PC-3 (cell line): ENCODE measurements at regions not wholly inside any gene's neighbourhood (a gene's known extent, or its start where the extent isn't known, plus 50 kb on each side); places are given as distances from the start of the nearest gene placed in this dataset.

Experiments used
- ATAC-seq: fragments of 200-7000 bp; cut with Tn5 transposase; 2 replicates; pipeline ENCODE4 v1.9.1; 2020; ENCODE audit warnings: mild to moderate bottlenecking, moderate library complexity
- BruUV-seq: library from RNA; stranded (reverse); fragments of 400-500 nt; replicated peaks from 2 replicates; lab custom pipeline; 2021; lab: Mats Ljungman, UMichigan
- CTCF ChIA-PET: fragments of 300-600 bp; sonication (Branson Sonifier 250); formaldehyde crosslinking; loops from one replicate; lab custom pipeline; 2022; ENCODE audit warnings: antibody characterized with exemption; lab: Charles Lee
- POLR2A ChIA-PET: fragments of 300-600 bp; sonication (Branson Sonifier 250); formaldehyde crosslinking; loops from one replicate; lab custom pipeline; 2022; ENCODE audit warnings: antibody characterized with exemption; ENCODE audit not compliant: unreplicated experiment; lab: Charles Lee
- DNase-seq: peaks from one replicate; pipeline ENCODE4 v3.0.0-alpha.2; 2015
- H2AFZ ChIP-seq: fragments of 300-600 bp; sonication (generic); 2 replicates; pipeline ENCODE4 v1.6.0; 2016; ENCODE audit warnings: antibody characterized with exemption, low read length
- H3F3A ChIP-seq: fragments of 300-600 bp; sonication (generic); one replicate; pipeline ENCODE4 v1.6.0; 2017; ENCODE audit warnings: antibody characterized with exemption, low read length, control low read depth, mild to moderate bottlenecking; ENCODE audit not compliant: unreplicated experiment
- H3K27ac ChIP-seq: fragments of 300-600 bp; sonication (generic); 2 replicates; pipeline ENCODE4 v1.5.1; 2016; ENCODE audit warnings: mild to moderate bottlenecking, low read length
- H3K27me3 ChIP-seq: fragments of 300-600 bp; sonication (generic); 2 replicates; pipeline ENCODE4 v1.6.1; 2016; ENCODE audit warnings: low read length, mixed read lengths
- H3K36me3 ChIP-seq: fragments of 300-600 bp; sonication (generic); 2 replicates; pipeline ENCODE4 v1.6.1; 2016; ENCODE audit warnings: low read depth, mixed run types, low read length, mixed read lengths
- H3K4me1 ChIP-seq: fragments of 300-600 bp; sonication (generic); 2 replicates; pipeline ENCODE4 v1.5.1; 2016; ENCODE audit warnings: low read length; ENCODE audit not compliant: insufficient read depth
- H3K4me2 ChIP-seq: fragments of 300-600 bp; sonication (generic); 2 replicates; pipeline ENCODE4 v1.6.0; 2016; ENCODE audit warnings: low read length
- H3K4me3 ChIP-seq: fragments of 300-600 bp; sonication (generic); 2 replicates; pipeline ENCODE4 v1.5.1; 2016; ENCODE audit warnings: mild to moderate bottlenecking, low read length, mixed read lengths
- H3K79me2 ChIP-seq: fragments of 300-600 bp; sonication (generic); 2 replicates; pipeline ENCODE4 v1.6.1; 2017; ENCODE audit warnings: low read length, mixed read lengths
- H3K9ac ChIP-seq: fragments of 300-600 bp; sonication (generic); 2 replicates; pipeline ENCODE4 v1.6.0; 2016; ENCODE audit warnings: mild to moderate bottlenecking, low read length
- H3K9me2 ChIP-seq: fragments of 300-600 bp; sonication (generic); replicated peaks from 2 replicates; pipeline ENCODE4 v1.6.1; 2016; ENCODE audit warnings: mixed run types, low read length, mixed read lengths
- H3K9me3 ChIP-seq: fragments of 300-600 bp; sonication (generic); 2 replicates; pipeline ENCODE4 v1.6.1; 2016; ENCODE audit warnings: low read length, mixed read lengths
- H4K20me1 ChIP-seq: fragments of 300-600 bp; sonication (generic); 2 replicates; pipeline ENCODE4 v1.6.1; 2016; ENCODE audit warnings: low read length, mixed read lengths
- CTCF ChIP-seq: fragments of 300-600 bp; sonication (generic); conservative IDR thresholded peaks from 2 replicates; pipeline ENCODE4 v1.5.1; 2017; ENCODE audit warnings: antibody characterized with exemption, low read depth, mild to moderate bottlenecking, low read length
- EZH2 ChIP-seq: fragments of 300-600 bp; sonication (generic); IDR thresholded peaks from one replicate; pipeline ENCODE4 v1.6.1; 2017; ENCODE audit warnings: antibody characterized with exemption, mild to moderate bottlenecking, low read length; ENCODE audit not compliant: unreplicated experiment
- EZH2phosphoT487 ChIP-seq: fragments of 300-600 bp; sonication (generic); IDR thresholded peaks from 2 replicates; pipeline ENCODE4 v1.6.1; 2018; ENCODE audit warnings: mild to moderate bottlenecking, antibody characterized with exemption, low read length, borderline replicate concordance
- intact Hi-C: fragments of 100-400 bp; cut with micrococcal nuclease; formaldehyde crosslinking; loops from 2 replicates; pipeline ENCODE4 v1.9.0; 2023

DNA sequence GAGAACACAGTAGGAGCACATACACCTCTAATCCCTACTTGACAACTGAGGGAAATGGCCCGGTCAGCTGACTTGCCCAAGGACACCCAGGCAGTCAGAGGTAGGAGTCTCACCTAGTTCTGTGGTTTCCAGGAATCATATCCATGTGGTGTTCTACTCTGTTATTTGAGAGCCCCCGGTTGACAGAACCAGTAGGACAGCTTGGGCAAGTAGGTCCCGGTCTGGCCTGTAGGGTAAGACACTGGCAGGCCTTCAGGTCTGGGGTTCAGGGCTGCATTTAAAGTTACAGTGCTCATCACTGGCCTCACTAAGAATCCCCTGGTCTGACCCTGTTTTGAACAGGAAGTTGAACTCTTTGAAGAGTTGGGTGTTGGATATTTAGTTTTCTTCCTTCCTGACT, 476.1 kb downstream of the SHQ1 start:
- no peaks in the 10 kb centered on the region for H3K9me2 ChIP-seq
- no peaks in the 10 kb centered on the region for H4K20me1 ChIP-seq
- no peak overlapping the region for H2AFZ ChIP-seq
- no TSS peak for BruUV-seq
- H3K79me2 ChIP-seq, result no peaks in the 10 kb centered on the region
- no peak for TF ChIP-seq EZH2phosphoT487
- TF ChIP-seq EZH2, result no peak
- no peak for TF ChIP-seq CTCF
- H3K36me3 ChIP-seq, result no peaks in the 10 kb centered on the region; the same call in 1 of the 2 replicates
- no peaks in the 10 kb centered on the region for H3K9me3 ChIP-seq
- no peak overlapping the region for H3K9ac ChIP-seq
- H3F3A ChIP-seq, result no peaks in the 10 kb centered on the region
- no peak overlapping the region for H3K27ac ChIP-seq
- CTCF ChIA-PET, result no interaction called here
- POLR2A ChIA-PET, result no interaction called here
- H3K4me3 ChIP-seq, result no peak overlapping the region
- intact Hi-C loops, result no loop called here
- H3K4me1 ChIP-seq, result no peaks in the 10 kb centered on the region
- ATAC-seq (0 out of 2 replicates have a peak, but pooled peaks have one; percentile 22), DNase-seq (no peak)
- H3K4me2 ChIP-seq, result no peak overlapping the region
- H3K27me3 ChIP-seq, result no peaks in the 10 kb centered on the region

- BruUV-seq, result no TSS peak
Measured at GRCh38 chr3:72371431-72371830, 476.8 kb downstream of the SHQ1 start.

More at GRCh38 chr3:72371431-72371830, 476.8 kb downstream of the SHQ1 start:
- intact Hi-C loops, result no loop called here
- H3F3A ChIP-seq, result no peaks in the 10 kb centered on the region
- no peak overlapping the region for H3K9ac ChIP-seq
- ChIA-PET POLR2A (no interaction called here), CTCF (no interaction called here)
- no peaks in the 10 kb centered on the region for H4K20me1 ChIP-seq
- H3K9me2 ChIP-seq, result no peaks in the 10 kb centered on the region
- no peak overlapping the region for H3K4me2 ChIP-seq
- no peaks in the 10 kb centered on the region for H3K79me2 ChIP-seq
- DNase-seq, result no peak
- H3K27ac ChIP-seq, result no peak overlapping the region
- no peaks in the 10 kb centered on the region for H3K36me3 ChIP-seq
- no peaks in the 10 kb centered on the region for H3K27me3 ChIP-seq
- H3K9me3 ChIP-seq, result no peaks in the 10 kb centered on the region
- no peak overlapping the region for H3K4me3 ChIP-seq
- H3K4me1 ChIP-seq, result no peaks in the 10 kb centered on the region
- TF ChIP-seq CTCF (no peak), EZH2phosphoT487 (no peak), EZH2 (no peak)
- ATAC-seq, result no peak
- no peak overlapping the region for H2AFZ ChIP-seq
